WTC11 (cell line): ENCODE measurements at regions not wholly inside any gene's neighbourhood (a gene's known extent, or its start where the extent isn't known, plus 50 kb on each side); places are given as distances from the start of the nearest gene placed in this dataset.

Experiments used
- ATAC-seq: fragments of 200-7000 bp; cut with Tn5 transposase; 2 replicates; pipeline ENCODE4 v1.10.0; 2021; ENCODE audit warnings: mild to moderate bottlenecking, moderate library complexity
- CTCF ChIA-PET: fragments of 300-600 bp; sonication (Branson Sonifier 250); formaldehyde crosslinking; loops from one replicate; lab custom pipeline; 2021; ENCODE audit warnings: antibody characterized with exemption; lab: Charles Lee
- POLR2A ChIA-PET: fragments of 350-600 bp; sonication (Branson Sonifier 250); formaldehyde crosslinking; loops from one replicate; lab custom pipeline; 2021; ENCODE audit warnings: antibody characterized with exemption; lab: Charles Lee
- DNase-seq: peaks from one replicate; pipeline ENCODE4 v3.0.0; 2021; ENCODE audit warnings: low spot score
- H3K27ac Mint-ChIP-seq: 2 replicates; pipeline ENCODE4 v1.8.0; 2021; ENCODE audit warnings: mixed read lengths
- H3K27me3 Mint-ChIP-seq: 2 replicates; pipeline ENCODE4 v1.8.0; 2021; ENCODE audit warnings: low read depth, mild to moderate bottlenecking, moderate library complexity, mixed read lengths
- H3K36me3 Mint-ChIP-seq: 2 replicates; pipeline ENCODE4 v1.8.0; 2021; ENCODE audit warnings: mixed read lengths
- H3K4me1 Mint-ChIP-seq: 2 replicates; pipeline ENCODE4 v1.8.0; 2022; ENCODE audit warnings: mixed read lengths
- H3K4me3 Mint-ChIP-seq: 2 replicates; pipeline ENCODE4 v1.8.0; 2021; ENCODE audit warnings: mild to moderate bottlenecking, moderate library complexity, mixed read lengths
- H3K9me3 Mint-ChIP-seq: 2 replicates; pipeline ENCODE4 v1.8.0; 2021; ENCODE audit warnings: mixed read lengths
- ARID4B ChIP-seq: sonication (generic); formaldehyde crosslinking; IDR thresholded peaks from 2 replicates; pipeline ENCODE4 v1.8.0; 2023; ENCODE audit warnings: missing genetic modification reagents, mild to moderate bottlenecking, borderline replicate concordance
- CREB1 ChIP-seq: sonication (generic); formaldehyde crosslinking; IDR thresholded peaks from 2 replicates; pipeline ENCODE4 v1.8.0; 2023; ENCODE audit warnings: mild to moderate bottlenecking, missing genetic modification reagents
- EMX1 ChIP-seq: fragments of 250-450 bp; sonication (Bioruptor Pico); IDR thresholded peaks from 2 replicates; pipeline ENCODE4 v1.8.0; 2021; ENCODE audit warnings: mild to moderate bottlenecking
- FOXP4 ChIP-seq: sonication (generic); formaldehyde crosslinking; IDR thresholded peaks from 2 replicates; pipeline ENCODE4 v1.8.0; 2022; ENCODE audit warnings: mild to moderate bottlenecking, missing genetic modification reagents
- GABPB1 ChIP-seq: sonication (generic); formaldehyde crosslinking; IDR thresholded peaks from 2 replicates; pipeline ENCODE4 v1.8.1; 2023; ENCODE audit warnings: mild to moderate bottlenecking, missing genetic modification reagents
- NFYB ChIP-seq: sonication (generic); formaldehyde crosslinking; conservative IDR thresholded peaks from 2 replicates; pipeline ENCODE4 v1.8.0; 2022; ENCODE audit warnings: low read depth, missing genetic modification reagents
- PRRX2 ChIP-seq: fragments of 250-450 bp; sonication (Bioruptor Pico); IDR thresholded peaks from 2 replicates; pipeline ENCODE4 v1.8.0; 2021; ENCODE audit warnings: mild to moderate bottlenecking
- SMAD3 ChIP-seq: sonication (generic); formaldehyde crosslinking; IDR thresholded peaks from 2 replicates; pipeline ENCODE4 v1.8.0; 2022; ENCODE audit warnings: missing genetic modification reagents, mild to moderate bottlenecking, borderline replicate concordance
- USF1 ChIP-seq: sonication (generic); formaldehyde crosslinking; IDR thresholded peaks from 2 replicates; pipeline ENCODE4 v1.8.0; 2022; ENCODE audit warnings: mild to moderate bottlenecking, missing genetic modification reagents
- ZBTB21 ChIP-seq: sonication (generic); formaldehyde crosslinking; IDR thresholded peaks from 2 replicates; pipeline ENCODE4 v1.8.1; 2023; ENCODE audit warnings: mild to moderate bottlenecking, missing genetic modification reagents, borderline replicate concordance
- ZNF138 ChIP-seq: sonication (generic); formaldehyde crosslinking; conservative IDR thresholded peaks from 2 replicates; pipeline ENCODE4 v1.8.1; 2022; ENCODE audit warnings: mild to moderate bottlenecking, moderate library complexity, missing genetic modification reagents
- ZNF532 ChIP-seq: fragments of 250-450 bp; sonication (Bioruptor Pico); IDR thresholded peaks from 2 replicates; pipeline ENCODE4 v1.9.0; 2021; ENCODE audit warnings: mild to moderate bottlenecking, borderline replicate concordance

GRCh38 chr18:78323453-78324197 lies 656.0 kb upstream of the SALL3 start (continued):
- no peak for TF ChIP-seq ZNF532 (CRISPR knock-in tag)
- TF ChIP-seq SMAD3 (CRISPR knock-in tag), result no peak
- no peak for TF ChIP-seq USF1 (CRISPR knock-in tag)
- no peak for TF ChIP-seq GABPB1 (CRISPR knock-in tag)
- TF ChIP-seq NFYB (CRISPR knock-in tag), result no peak
- TF ChIP-seq FOXP4, result no peak
- TF ChIP-seq ARID4B (CRISPR knock-in tag), result no peak
- no peak for TF ChIP-seq PRRX2 (CRISPR knock-in tag)

GRCh38 chr18:78327643-78328042 lies 652.0 kb upstream of the SALL3 start:
- peaks cover 13% of the 10 kb centered on the region for H3K36me3 Mint-ChIP-seq
- ChIA-PET CTCF (no interaction called here), POLR2A (no interaction called here)
- no peak overlapping the region for H3K27ac Mint-ChIP-seq
- H3K4me3 Mint-ChIP-seq, result no peak overlapping the region
- peaks cover 20% of the 10 kb centered on the region for H3K9me3 Mint-ChIP-seq
- no peaks in the 10 kb centered on the region for H3K4me1 Mint-ChIP-seq
- no peaks in the 10 kb centered on the region for H3K27me3 Mint-ChIP-seq
- ATAC-seq, result no peak
- no peak for DNase-seq
- TF ChIP-seq ZNF138 (CRISPR knock-in tag) (no peak), CREB1 (CRISPR knock-in tag) (no peak), FOXP4 (no peak), ZBTB21 (CRISPR knock-in tag) (no peak), EMX1 (CRISPR knock-in tag) (no peak)
